ENCODE measurements at regions not wholly inside any gene's neighbourhood (a gene's known extent, or its start where the extent isn't known, plus 50 kb on each side); places are given as distances from the start of the nearest gene placed in this dataset.

DNA sequence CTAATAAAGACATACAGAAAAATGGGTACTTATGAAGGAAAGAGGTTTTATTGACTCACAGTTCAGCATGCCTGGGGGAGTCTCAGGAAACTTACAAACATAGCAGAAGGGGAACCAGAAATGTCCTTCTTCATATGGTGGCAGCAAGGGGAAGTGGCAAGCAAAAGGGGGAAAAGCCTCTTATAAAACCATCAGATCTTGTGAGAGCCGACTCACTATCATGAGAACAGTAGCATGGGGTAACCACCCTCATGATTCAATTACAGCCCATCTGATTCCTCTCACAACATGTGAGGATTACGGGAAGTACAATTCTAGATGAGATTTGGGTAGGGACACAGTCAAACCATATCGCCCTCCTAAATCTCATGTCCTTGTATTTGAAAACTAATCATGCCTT lies 1305.4 kb upstream of the SORCS1 start:
- WGBS, 2 experiments (ENCODE audit: extremely low coverage in 1 of 2, insufficient coverage in 1 of 2, insufficient read length in 1 of 2, insufficient replicate concordance in 2 of 2, low coverage in 1 of 2, low lambda C conversion rate in 2 of 2, missing lambda C conversion rate in 1 of 2) = 62% methylated on average over 3 of the region's 3 CpGs; no CpG with 5 or more reads in 1 of the 2 experiments
- no peak for TF ChIP-seq POU5F1 (IDR thresholded peaks at IDR 0.05; ENCODE audit: low read depth, low read length)
- no peak for TF ChIP-seq SAP30 (IDR thresholded peaks at IDR 0.05; ENCODE audit: insufficient read depth, insufficient replicate concordance, low read length)

More for the DNA sequence above, 1305.4 kb upstream of the SORCS1 start:
- H3K4me1 ChIP-seq (replicated peaks in 1 of 4; ENCODE audit: control insufficient read depth in 3 of 4, insufficient read depth in 4 of 4, low read length in 3 of 4) = peaks cover 0 to 3% (median 0%) of the 10 kb centered on the region in 4 experiments; a peak in 3 of 7 replicates
- H3K9me3 ChIP-seq (ENCODE audit: insufficient read depth in 2 of 2, low read depth in 1 of 2, low read length in 1 of 2) = peaks cover 9% of the 10 kb centered on the region in 2 experiments; a peak in 3 of 4 replicates
- no peaks in the 10 kb centered on the region for H4K20me1 ChIP-seq (replicated peaks in 1 of 2; ENCODE audit: control insufficient read depth in 1 of 2, insufficient read depth in 2 of 2, low read length in 2 of 2)
- no peak overlapping the region for H2BK15ac ChIP-seq (ENCODE audit: low read length)
- FAIRE-seq (no peak), DNase-seq (ENCODE audit: low read depth in 1 of 2, low spot score in 2 of 2) (no peak)
- no peak overlapping the region for H4K91ac ChIP-seq (replicated peaks; ENCODE audit: insufficient read length, low read length)
- peaks cover 7% of the 10 kb centered on the region; the same call in 1 of the 2 replicates for H3K23me2 ChIP-seq (ENCODE audit: low read depth, low read length)
- H3K27ac ChIP-seq (ENCODE audit: low read depth, low read length) = no peak overlapping the region
- no peaks in the 10 kb centered on the region for H3K79me1 ChIP-seq (ENCODE audit: low read depth, low read length)
- no peak overlapping the region for H4K8ac ChIP-seq (ENCODE audit: extremely low read depth, insufficient read depth, low read length)
- H3K56ac ChIP-seq (replicated peaks; ENCODE audit: insufficient read length, low read depth, low read length) = no peak overlapping the region
- no peak overlapping the region for H2AFZ ChIP-seq (ENCODE audit: low read length)
- no peak overlapping the region for H3K23ac ChIP-seq (ENCODE audit: insufficient read length)
- H3K4ac ChIP-seq (replicated peaks; ENCODE audit: insufficient read length, low read depth, low read length) = no peak overlapping the region
- H2BK20ac ChIP-seq (ENCODE audit: low read length) = no peak overlapping the region
- no peak overlapping the region for H2BK5ac ChIP-seq (ENCODE audit: low read depth, low read length)
- no peak overlapping the region for H2BK12ac ChIP-seq (ENCODE audit: low read depth, low read length)
- H3K79me2 ChIP-seq (ENCODE audit: control insufficient read depth in 1 of 2, insufficient read depth in 2 of 2, low read length in 2 of 2) = no peaks in the 10 kb centered on the region
- H3K18ac ChIP-seq (ENCODE audit: extremely low read depth, low read length) = no peak overlapping the region
- no peak overlapping the region for H2AK5ac ChIP-seq (ENCODE audit: low read depth, low read length)
- no peak overlapping the region for H3K9ac ChIP-seq (replicated peaks in 1 of 4; ENCODE audit: extremely low read depth in 1 of 4, low read depth in 3 of 4, low read length in 3 of 4)
- CTCF ChIA-PET (ENCODE audit: partially characterized antibody) = no interaction called here
- no peaks in the 10 kb centered on the region for H3K36me3 ChIP-seq (ENCODE audit: control insufficient read depth in 2 of 4, insufficient read depth in 4 of 4, low read length in 3 of 4)
- no peak overlapping the region for H2BK120ac ChIP-seq (replicated peaks; ENCODE audit: low read depth, low read length)
- H3K14ac ChIP-seq (ENCODE audit: insufficient read length) = no peak overlapping the region
- no peak overlapping the region for H3K4me2 ChIP-seq (ENCODE audit: insufficient read depth in 1 of 2, low read depth in 2 of 2, low read length in 2 of 2)
- H3K27me3 ChIP-seq (replicated peaks in 1 of 4; ENCODE audit: control insufficient read depth in 3 of 4, extremely low read depth in 1 of 4, insufficient read depth in 3 of 4, low read length in 3 of 4) = peaks cover 3 to 21% (median 17%) of the 10 kb centered on the region in 4 experiments
- no peak overlapping the region for H4K5ac ChIP-seq (ENCODE audit: insufficient read length, low read depth, low read length)
- H3K4me3 ChIP-seq (ENCODE audit: extremely low read depth in 1 of 4, insufficient read depth in 2 of 4, low read depth in 3 of 4, low read length in 4 of 4) = no peak overlapping the region
- POLR2A ChIA-PET (ENCODE audit: partially characterized antibody) = no interaction called here
